NCI-H748 treated with DMSO at 0.1 percent for 48 hours (cell line): ENCODE measurements at regions not wholly inside any gene's neighbourhood (a gene's known extent, or its start where the extent isn't known, plus 50 kb on each side); places are given as distances from the start of the nearest gene placed in this dataset.
A peak's percentile ranks its signal among the peaks of the same experiment; 100 is the strongest.
"Not testable (repeated sequence)": the region's sequence is repeated elsewhere in the genome, so short reads cannot be mapped to it uniquely, and the experiment has no call there.

ENCODE experiments used
- DNase-seq: peaks from one replicate; lab custom pipeline; 2025; lab: John Stamatoyannopoulos, UW

DNA sequence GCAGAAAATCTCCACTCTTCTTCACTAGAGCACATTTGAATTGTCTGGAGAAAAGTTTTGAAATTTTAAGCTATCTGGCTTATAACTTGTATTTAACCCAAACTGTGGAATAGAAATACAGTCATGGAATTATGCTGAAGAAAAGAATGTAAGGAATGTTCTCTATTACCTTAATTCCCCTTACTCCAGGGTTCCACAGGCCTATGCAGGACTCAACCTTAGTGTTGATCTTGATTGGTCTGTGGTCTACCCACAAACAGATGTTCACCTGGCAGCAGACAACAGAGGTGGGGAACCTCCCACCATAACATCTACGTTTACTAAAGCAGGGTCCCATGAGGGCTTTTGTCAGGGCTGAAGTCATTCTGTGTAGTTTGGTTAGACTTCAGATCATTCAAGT lies 189.3 kb upstream of the GPRIN3 start:
- no peak for DNase-seq

GRCh38 chr4:89493367-89493766 lies 185.8 kb upstream of the GPRIN3 start:
- DNase-seq: no peak

DNA sequence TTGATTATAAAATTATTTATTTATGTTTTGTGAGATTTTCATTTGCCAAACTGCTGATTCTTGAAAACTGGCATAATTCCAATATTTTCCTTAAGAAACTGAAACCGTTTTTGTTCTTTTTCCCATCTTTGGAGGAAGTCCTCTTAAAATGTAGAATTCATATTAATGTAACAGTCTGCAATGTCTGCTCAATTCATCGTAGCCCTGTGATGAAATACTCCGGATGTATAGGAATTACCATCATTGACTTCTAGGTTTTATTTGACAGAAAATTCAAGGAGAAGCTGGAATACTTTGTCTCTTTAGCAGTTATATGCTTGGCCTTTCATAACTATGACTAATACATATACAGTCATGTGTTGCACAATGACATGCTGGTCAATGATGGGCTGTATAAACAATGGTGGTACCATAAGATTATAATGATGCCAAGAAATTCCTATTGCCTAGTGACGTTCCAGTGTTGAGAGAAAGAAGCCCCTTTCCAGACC lies 185.0 kb upstream of the GPRIN3 start:
- DNase-seq: no peak

DNA sequence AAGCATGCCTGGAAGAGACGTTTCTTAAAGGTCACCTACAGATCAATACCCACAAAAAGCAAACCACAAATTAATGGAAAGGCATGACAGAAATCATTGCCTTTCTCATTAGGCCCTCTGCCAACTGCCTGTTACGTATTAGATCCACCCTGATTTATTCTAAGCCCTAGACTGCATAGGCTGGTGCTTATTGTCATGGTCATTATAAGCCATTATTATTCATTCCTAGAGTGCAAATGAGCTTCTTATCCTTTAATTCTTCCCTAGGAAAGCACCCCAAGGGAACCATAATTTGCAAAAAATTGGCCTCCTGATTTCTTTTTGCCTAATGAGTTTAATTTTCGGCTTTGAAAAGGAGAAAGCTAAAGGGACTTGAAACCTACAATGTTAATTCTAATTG lies 184.2 kb upstream of the GPRIN3 start:
- no peak for DNase-seq

DNA sequence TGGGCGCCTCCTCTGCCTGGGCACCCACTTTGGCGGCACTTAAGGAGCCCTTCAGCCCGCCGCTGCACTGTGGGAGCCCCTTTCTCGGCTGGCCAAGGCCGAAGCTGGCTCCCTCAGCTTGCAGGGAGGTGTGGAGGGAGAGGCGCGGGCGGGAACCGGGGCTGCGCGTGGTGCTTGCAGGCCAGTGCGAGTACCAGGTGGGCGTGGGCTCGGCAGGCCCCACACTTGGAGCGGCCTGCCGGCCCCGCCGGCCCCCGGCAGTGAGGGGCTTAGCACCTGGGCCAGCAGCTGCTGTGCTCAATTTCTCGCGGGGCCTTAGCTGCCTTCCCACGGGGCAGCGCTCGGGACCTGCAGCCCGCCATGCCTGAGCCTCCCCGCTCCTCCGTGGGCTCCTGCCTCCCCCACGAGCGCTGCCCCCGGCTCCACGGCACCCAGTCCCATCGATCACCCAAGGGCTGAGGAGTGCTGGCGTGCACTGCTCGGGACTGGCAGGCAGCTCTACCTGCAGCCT lies 182.4 kb upstream of the GPRIN3 start:
- not testable (repeated sequence) for DNase-seq

- no peak for DNase-seq
Observed at GRCh38 chr4:89489338-89489771, 181.8 kb upstream of the GPRIN3 start.

DNA sequence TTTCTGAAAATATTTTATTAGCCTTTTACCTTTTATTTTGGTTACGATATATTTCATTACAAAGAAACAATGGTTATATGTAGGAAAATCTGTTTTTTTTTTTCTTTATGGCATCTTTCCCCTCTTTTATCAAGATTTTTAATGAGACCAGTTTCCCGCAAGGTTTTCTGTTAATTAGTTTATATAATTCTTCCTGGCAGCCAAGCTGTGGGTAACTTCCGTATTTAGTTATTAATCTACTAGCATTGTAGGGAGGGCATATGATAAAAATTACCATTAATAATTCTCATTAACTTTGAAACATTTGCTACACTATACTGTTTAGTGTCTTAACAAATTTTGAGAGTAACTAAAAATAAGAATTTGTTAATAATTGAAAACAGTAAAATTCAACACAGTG lies 181.1 kb upstream of the GPRIN3 start:
- DNase-seq: no peak

DNA sequence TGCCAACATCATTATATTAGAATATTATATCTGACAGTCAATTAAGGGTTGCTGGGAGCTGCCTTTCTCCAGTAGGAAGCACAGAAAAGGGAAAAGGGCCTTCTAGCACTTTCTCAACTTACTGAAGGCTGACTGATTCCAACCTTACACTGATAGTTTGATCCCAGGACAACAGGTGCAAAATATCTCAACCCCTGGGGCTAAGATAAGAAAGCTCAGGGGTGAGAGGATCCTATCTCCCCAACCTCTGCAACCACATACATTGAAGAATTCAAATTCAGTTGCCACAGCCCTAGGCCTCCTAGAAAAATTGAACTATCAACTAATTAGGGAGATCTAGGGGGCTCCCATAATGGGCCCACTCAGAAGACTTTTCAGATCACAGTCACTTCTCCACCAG lies 179.1 kb upstream of the GPRIN3 start:
- no peak for DNase-seq

- DNase-seq: peak; percentile 8
Observed at GRCh38 chr4:89486042-89486441, 178.4 kb upstream of the GPRIN3 start.

GRCh38 chr4:89483833-89484232 lies 176.2 kb upstream of the GPRIN3 start:
- no peak for DNase-seq

DNA sequence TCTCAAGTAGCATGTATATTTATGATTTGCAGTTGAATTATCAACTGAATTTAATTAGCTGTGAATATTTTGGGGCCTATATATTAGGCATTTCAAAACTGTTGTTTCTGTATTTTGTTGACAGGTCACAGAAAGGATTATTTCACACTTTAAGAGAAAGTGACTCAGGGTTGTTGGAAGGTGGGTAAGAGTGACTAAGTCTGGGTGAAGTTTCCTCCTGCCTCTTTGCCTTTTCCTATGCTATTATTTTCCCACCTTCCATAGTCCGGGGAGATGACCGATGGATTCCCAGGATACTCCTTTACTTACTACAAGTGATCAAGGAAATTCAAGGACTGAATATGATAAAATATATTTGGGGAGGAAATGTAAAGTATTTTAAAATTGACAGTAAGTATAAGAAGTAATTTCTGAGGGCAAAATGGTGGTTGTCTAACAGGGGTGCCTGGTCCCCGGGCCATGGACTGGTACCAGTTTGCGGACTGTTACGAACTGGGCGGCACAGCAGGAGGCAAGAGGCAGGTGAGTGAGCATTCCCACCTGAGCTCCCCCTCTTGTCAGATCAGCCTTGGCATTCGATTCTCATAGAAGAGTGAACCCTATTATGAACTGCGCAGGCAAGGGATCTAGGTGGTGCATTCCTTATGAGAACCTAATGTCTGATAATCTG lies 175.5 kb upstream of the GPRIN3 start:
- DNase-seq: no peak

DNA sequence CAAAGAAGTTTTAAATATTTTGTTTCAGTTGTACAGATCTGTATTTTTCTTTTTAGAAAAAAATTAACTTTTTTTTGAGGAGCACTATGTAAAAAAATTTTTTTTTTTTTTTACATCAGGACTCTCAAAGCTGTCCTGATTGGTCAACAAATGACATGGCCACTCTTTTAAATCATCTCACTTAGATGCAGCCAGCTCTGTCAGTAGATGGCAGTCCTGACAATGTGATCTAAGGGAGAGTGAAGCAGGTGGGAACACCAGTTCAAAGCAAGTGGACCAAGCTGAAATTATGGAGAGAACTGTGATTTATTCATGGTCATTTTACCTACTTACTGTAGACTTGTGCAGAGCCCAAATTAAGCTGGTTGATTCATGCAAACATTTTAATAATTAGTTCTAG lies 174.7 kb upstream of the GPRIN3 start:
- peak; percentile 5 for DNase-seq

GRCh38 chr4:89469930-89470375 lies 162.4 kb upstream of the GPRIN3 start:
- no peak for DNase-seq

- no peak for DNase-seq
Observed at GRCh38 chr4:89469516-89469915, 161.9 kb upstream of the GPRIN3 start.

- no peak for DNase-seq
Observed at GRCh38 chr4:89468602-89469001, 161.0 kb upstream of the GPRIN3 start.

DNA sequence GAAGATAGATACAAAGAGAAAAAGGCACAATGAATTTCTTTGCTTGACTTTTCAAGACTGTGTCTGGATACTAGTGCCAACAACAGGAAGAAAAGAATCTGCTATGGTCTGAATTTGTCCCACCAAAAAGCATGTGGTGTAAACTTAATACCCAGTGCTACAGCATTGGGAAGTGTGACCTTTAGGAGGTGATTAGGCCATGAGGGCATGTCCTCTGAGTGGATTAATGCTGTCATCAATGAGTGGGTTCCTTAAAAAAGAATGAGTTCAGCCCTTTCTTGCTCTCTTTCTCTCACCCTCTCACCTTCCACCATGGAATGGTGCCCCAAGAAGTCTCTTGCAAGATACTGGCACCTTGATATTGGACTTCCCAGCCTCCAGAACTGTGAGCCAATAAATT lies 155.7 kb upstream of the GPRIN3 start:
- no peak for DNase-seq

- no peak for DNase-seq
Observed at GRCh38 chr4:89447543-89447942, 139.9 kb upstream of the GPRIN3 start.

DNA sequence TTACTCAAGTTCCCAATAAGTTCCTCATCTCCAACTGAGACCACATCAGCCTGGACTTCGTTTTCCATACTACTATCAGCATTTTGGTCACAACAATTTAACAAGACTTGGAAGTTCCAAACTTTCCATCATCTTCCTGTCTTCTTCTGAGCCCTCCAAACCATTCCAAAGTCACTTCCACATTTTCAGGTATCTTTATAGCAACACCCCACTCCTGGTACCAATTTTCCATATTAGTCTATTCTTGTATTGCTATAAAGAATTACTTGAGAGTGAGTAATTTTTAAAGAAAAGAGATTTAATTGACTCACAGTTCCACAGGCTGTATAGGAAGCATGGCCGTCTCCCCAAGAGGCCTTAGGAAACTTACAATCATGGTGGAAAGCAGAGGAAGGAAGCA lies 138.6 kb upstream of the GPRIN3 start:
- no peak for DNase-seq

GRCh38 chr4:89439533-89439932 lies 131.9 kb upstream of the GPRIN3 start:
- no peak for DNase-seq

- DNase-seq: no peak
Observed at GRCh38 chr4:89438102-89438831, 130.7 kb upstream of the GPRIN3 start.

DNA sequence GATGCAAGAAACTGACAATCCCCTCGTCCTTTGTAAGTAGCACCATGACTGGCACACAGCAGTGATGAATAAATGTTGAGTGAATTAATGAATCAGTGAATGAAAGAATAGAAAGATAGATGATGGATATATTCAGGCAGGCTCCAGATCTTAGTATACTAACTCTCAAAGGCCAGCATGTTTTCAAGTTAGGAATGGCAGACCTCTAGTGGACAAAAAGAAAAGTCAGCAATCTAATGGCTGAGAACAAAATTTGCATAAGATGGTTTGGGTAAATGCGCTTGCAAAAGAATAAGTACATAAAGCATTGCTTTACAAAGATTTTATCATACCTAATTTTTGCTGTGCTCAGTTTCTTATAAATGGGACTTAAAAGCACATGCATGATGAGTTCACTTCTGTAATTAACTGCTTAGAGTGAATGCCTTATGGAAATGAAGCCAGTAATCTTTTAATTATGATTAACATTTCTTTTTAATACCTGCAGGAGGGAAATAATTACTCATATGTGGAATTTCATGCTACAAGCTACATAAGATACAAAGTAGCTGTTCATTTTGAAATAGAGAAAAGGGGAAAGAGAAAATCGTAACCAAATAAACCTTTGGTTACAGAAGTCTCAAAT lies 126.9 kb upstream of the GPRIN3 start:
- DNase-seq: peak; percentile 33

DNA sequence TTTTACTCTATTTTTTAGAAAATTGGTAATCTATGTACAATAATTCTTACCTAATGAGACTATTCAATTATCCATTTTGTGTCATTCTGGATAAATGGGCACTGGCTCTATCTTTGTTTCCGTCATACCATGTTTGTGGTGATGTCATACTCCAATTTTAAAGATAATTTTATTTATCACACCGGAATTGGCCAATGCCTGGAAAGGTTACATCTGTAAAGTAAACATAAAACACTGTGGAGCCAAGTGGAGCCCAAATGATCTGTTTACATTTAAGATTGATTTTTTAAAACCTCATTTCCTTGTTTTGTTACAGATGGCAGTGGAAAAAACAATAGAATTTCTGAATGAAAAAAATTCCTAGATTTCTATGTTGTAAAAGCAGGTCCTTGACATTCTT lies 120.2 kb upstream of the GPRIN3 start:
- no peak for DNase-seq

GRCh38 chr4:89425023-89425422 lies 117.4 kb upstream of the GPRIN3 start:
- no peak for DNase-seq
